Glomerular endothelial cell (primary cell): ENCODE measurements at regions not wholly inside any gene's neighbourhood (a gene's known extent, or its start where the extent isn't known, plus 50 kb on each side); places are given as distances from the start of the nearest gene placed in this dataset.
"Not testable (repeated sequence)": the region's sequence is repeated elsewhere in the genome, so short reads cannot be mapped to it uniquely, and the experiment has no call there.

Experiments
- DNase-seq: peaks from one replicate; pipeline ENCODE4 v3.0.0-alpha.2; 2011; ENCODE audit warnings: low read depth, low spot score; ENCODE audit errors: extremely low read depth

GRCh38 chr1:192418552-192419285 lies 101.9 kb downstream of the RGS21 start:
- DNase-seq: no peak

- no peak for DNase-seq
Measured at GRCh38 chr1:192430644-192431043, 113.9 kb downstream of the RGS21 start.

- no peak for DNase-seq
Measured at GRCh38 chr1:192435704-192436103, 118.9 kb downstream of the RGS21 start.

- DNase-seq: no peak
Measured at GRCh38 chr1:192436441-192437078, 119.8 kb downstream of the RGS21 start.

GRCh38 chr1:192438737-192439136 lies 121.9 kb downstream of the RGS21 start:
- no peak for DNase-seq

- DNase-seq: peak; percentile 50
Measured at GRCh38 chr1:192439373-192440025, 122.7 kb downstream of the RGS21 start.

GRCh38 chr1:192441492-192441891 lies 124.7 kb downstream of the RGS21 start:
- no peak for DNase-seq

GRCh38 chr1:192442736-192443135 lies 125.9 kb downstream of the RGS21 start:
- no peak for DNase-seq

GRCh38 chr1:192443616-192444015 lies 126.8 kb downstream of the RGS21 start:
- no peak for DNase-seq

GRCh38 chr1:192445241-192445640 lies 128.4 kb downstream of the RGS21 start:
- DNase-seq: no peak

- DNase-seq: peak; percentile 56
Measured at GRCh38 chr1:192445839-192446489, 129.2 kb downstream of the RGS21 start.

- DNase-seq: no peak
Measured at GRCh38 chr1:192448026-192448578, 127.5 kb upstream of the RGS1 start.

- no peak for DNase-seq
Measured at GRCh38 chr1:192453360-192453992, 122.1 kb upstream of the RGS1 start.

GRCh38 chr1:192459467-192459866 lies 116.1 kb upstream of the RGS1 start:
- DNase-seq: no peak

- DNase-seq: no peak
Measured at GRCh38 chr1:192461684-192462083, 113.9 kb upstream of the RGS1 start.

GRCh38 chr1:192462616-192463015 lies 113.0 kb upstream of the RGS1 start:
- no peak for DNase-seq

GRCh38 chr1:192463661-192464060 lies 111.9 kb upstream of the RGS1 start:
- no peak for DNase-seq

GRCh38 chr1:192465221-192465620 lies 110.4 kb upstream of the RGS1 start:
- DNase-seq: not testable (repeated sequence)

GRCh38 chr1:192474080-192474683 lies 101.4 kb upstream of the RGS1 start:
- no peak for DNase-seq

GRCh38 chr1:192475329-192475728 lies 100.2 kb upstream of the RGS1 start:
- no peak for DNase-seq
